Gastroesophageal sphincter (tissue), 4 donors: ENCODE measurements at regions not wholly inside any gene's neighbourhood (a gene's known extent, or its start where the extent isn't known, plus 50 kb on each side); places are given as distances from the start of the nearest gene placed in this dataset.

Experiments used
- ATAC-seq: fragments of 150-250 bp; one replicate; pipeline ENCODE4 v1.9.1; 2016; ENCODE audit warnings: mild to moderate bottlenecking, moderate library complexity
- H3K27ac ChIP-seq, 4 donors: fragments of 200-600 bp; sonication (generic) in 3 of 4; 1 replicate in 3 of 4; 2 replicates in 1 of 4; pipeline ENCODE4 v1.5.1; 2016 to 2019
- H3K27me3 ChIP-seq: fragments of 200-600 bp; sonication (generic); one replicate; pipeline ENCODE4 v1.5.1; 2019
- H3K36me3 ChIP-seq, 2 donors: fragments of 200-600 bp; sonication (generic); one replicate each; pipeline ENCODE4 v1.5.1; 2019; ENCODE audit warnings: control low read depth in 1 of 2
- H3K4me1 ChIP-seq, 3 donors: fragments of 200-600 bp; sonication (generic); 1 replicate in 2 of 3; 2 replicates in 1 of 3; pipeline ENCODE4 v1.5.1; 2016 to 2019; ENCODE audit warnings: control low read depth in 2 of 3
- H3K4me3 ChIP-seq, 2 donors: fragments of 200-600 bp; sonication (generic); one replicate each; pipeline ENCODE4 v1.5.1; 2019; ENCODE audit warnings: mild to moderate bottlenecking in 1 of 2, moderate library complexity in 1 of 2
- H3K9me3 ChIP-seq, 3 donors: fragments of 200-600 bp; sonication (generic); one replicate each; pipeline ENCODE4 v1.5.1; 2017 to 2019; ENCODE audit warnings: control low read depth in 2 of 3
- CTCF ChIP-seq, 4 experiments: fragments of 200-600 bp in 2 of 4; fragments of 450-650 bp in 2 of 4; sonication (generic) in 1 of 4; IDR thresholded peaks; one replicate each; pipeline ENCODE4 v1.5.1; 2017 to 2019; ENCODE audit warnings: antibody characterized with exemption in 4 of 4, mild to moderate bottlenecking in 2 of 4, moderate library complexity in 2 of 4
- EP300 ChIP-seq: sonication (generic); formaldehyde crosslinking; IDR thresholded peaks from one replicate; pipeline ENCODE4 v1.6.1; 2017; ENCODE audit warnings: antibody characterized with exemption, mild to moderate bottlenecking
- POLR2A ChIP-seq, 2 donors: fragments of 450-650 bp; IDR thresholded peaks; one replicate each; pipeline ENCODE4 v1.6.1; 2017; ENCODE audit warnings: antibody characterized with exemption in 2 of 2, mild to moderate bottlenecking in 2 of 2, moderate library complexity in 1 of 2
- POLR2AphosphoS5 ChIP-seq: sonication (generic); formaldehyde crosslinking; IDR thresholded peaks from one replicate; pipeline ENCODE4 v1.6.1; 2017; ENCODE audit warnings: antibody characterized with exemption
- WGBS, 2 donors: methylation state at CpG; one replicate each; pipeline ENCODE4 v1.1.5; 2018; ENCODE audit warnings: low coverage in 1 of 2; 5-methylcytosine and 5-hydroxymethylcytosine counted together

- 87 to 91% methylated on average over 6 to 9 of the region's 11 CpGs for whole genome bisulfite sequencing, 2 donors
- no peak for TF ChIP-seq CTCF (IDR thresholded peaks at IDR 0.05)
- TF ChIP-seq POLR2AphosphoS5: no peak
- no peak for TF ChIP-seq POLR2A (IDR thresholded peaks at IDR 0.05)
- no peak for TF ChIP-seq EP300
- H3K27me3 ChIP-seq: no peaks in the 10 kb centered on the region
- peaks cover 0 to 71% (median 6%) of the 10 kb centered on the region in 3 donors for H3K4me1 ChIP-seq
- no peaks in the 10 kb centered on the region for H3K36me3 ChIP-seq
- H3K4me3 ChIP-seq: no peak overlapping the region
- H3K27ac ChIP-seq: peak overlapping the region in 3 of 4 donors; percentile 61 to 96 (median 88)
- no peaks in the 10 kb centered on the region for H3K9me3 ChIP-seq
- no peak for ATAC-seq
These were observed 207.8 kb upstream of the FOXF1 start for GRCh38 chr16:86302421-86303109.

GRCh38 chr16:86303787-86304678 lies 206.3 kb upstream of the FOXF1 start:
- H3K9me3 ChIP-seq: no peaks in the 10 kb centered on the region
- peaks cover 0 to 60% (median 6%) of the 10 kb centered on the region in 3 donors for H3K4me1 ChIP-seq
- H3K27ac ChIP-seq: peak overlapping the region; percentile 61 to 96 (median 90)
- no peaks in the 10 kb centered on the region for H3K27me3 ChIP-seq
- H3K36me3 ChIP-seq: no peaks in the 10 kb centered on the region
- TF ChIP-seq CTCF (IDR thresholded peaks at IDR 0.05) (no peak), POLR2A (IDR thresholded peaks at IDR 0.05) (peak in 1 of 2 donors; percentile 20), POLR2AphosphoS5 (peak; percentile 75)
- peak; percentile 60 for ATAC-seq
- 24 to 35% methylated on average over 6 to 12 of the region's 41 CpGs for WGBS, 2 donors
- peak overlapping the region; percentile 16 to 45 for H3K4me3 ChIP-seq

DNA sequence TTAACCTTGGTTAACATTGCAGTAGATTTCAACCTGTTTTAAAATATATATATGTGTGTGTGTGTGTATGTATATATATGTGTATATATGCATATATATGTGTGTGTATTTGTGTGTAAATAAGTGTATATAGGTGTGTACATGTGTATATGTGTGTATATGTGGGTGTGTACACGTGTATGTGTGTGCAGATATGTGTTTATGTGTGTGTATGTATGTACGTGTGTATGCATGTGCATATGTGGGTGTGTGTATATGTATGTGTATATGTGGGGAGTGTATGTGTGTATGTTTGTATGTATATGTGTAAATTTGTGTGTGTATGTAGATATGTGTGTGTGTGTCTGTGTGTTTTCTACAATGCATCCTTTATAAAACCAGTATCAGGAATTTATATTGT lies 205.5 kb upstream of the FOXF1 start:
- no peak for ATAC-seq
- Histone ChIP-seq H3K4me3 (no peak overlapping the region), H3K9me3 (no peaks in the 10 kb centered on the region), H3K27ac (peak overlapping the region; percentile 61 to 96 (median 90)), H3K36me3 (no peaks in the 10 kb centered on the region), H3K4me1 (peaks cover 0 to 57% (median 6%) of the 10 kb centered on the region in 3 donors), H3K27me3 (no peaks in the 10 kb centered on the region)
- WGBS, 2 donors: 83 to 96% methylated on average over 2 of the region's 2 CpGs
- no peak for TF ChIP-seq POLR2AphosphoS5
- TF ChIP-seq POLR2A (IDR thresholded peaks at IDR 0.05): no peak
- no peak for TF ChIP-seq EP300
- no peak for TF ChIP-seq CTCF (IDR thresholded peaks at IDR 0.05)

- 85 to 95% methylated on average over 1 to 3 of the region's 5 CpGs for WGBS, 2 donors
- Histone ChIP-seq H3K4me1 (peaks cover 0 to 57% (median 6%) of the 10 kb centered on the region in 3 donors), H3K36me3 (no peaks in the 10 kb centered on the region), H3K4me3 (no peak overlapping the region), H3K9me3 (no peaks in the 10 kb centered on the region), H3K27ac (peak overlapping the region; percentile 5 to 96 (median 90)), H3K27me3 (no peaks in the 10 kb centered on the region)
- TF ChIP-seq POLR2AphosphoS5: no peak
- TF ChIP-seq CTCF (IDR thresholded peaks at IDR 0.05): no peak
- no peak for TF ChIP-seq EP300
- TF ChIP-seq POLR2A (IDR thresholded peaks at IDR 0.05): no peak
- no peak for ATAC-seq
These were observed 204.9 kb upstream of the FOXF1 start for GRCh38 chr16:86305440-86305839.
